DND-41 (cell line): ENCODE measurements at regions not wholly inside any gene's neighbourhood (a gene's known extent, or its start where the extent isn't known, plus 50 kb on each side); places are given as distances from the start of the nearest gene placed in this dataset.

Experiments
- ATAC-seq: fragments of 200-7000 bp; cut with Tn5 transposase; 3 replicates; pipeline ENCODE4 v1.9.1; 2021; ENCODE audit warnings: low read depth; ENCODE audit not compliant: insufficient read depth
- DNase-seq: peaks from one replicate; pipeline ENCODE4 v3.0.0-alpha.2; 2020
- H2AFZ ChIP-seq: 2 replicates; pipeline ENCODE4 v1.6.0; 2012; ENCODE audit warnings: low read depth, low read length
- H3K27ac ChIP-seq: 2 replicates; pipeline ENCODE4 v1.5.1; 2012; ENCODE audit warnings: low read length, inconsistent platforms
- H3K27me3 ChIP-seq: fragments of 200-600 bp; sonication (generic); 2 replicates; pipeline ENCODE4 v1.6.0; 2012; ENCODE audit warnings: low read length, mild to moderate bottlenecking, inconsistent platforms; ENCODE audit not compliant: insufficient read depth, poor library complexity
- H3K36me3 ChIP-seq: 2 replicates; pipeline ENCODE4 v1.5.1; 2012; ENCODE audit warnings: low read length, inconsistent platforms; ENCODE audit not compliant: insufficient read depth
- H3K4me1 ChIP-seq: 2 replicates; pipeline ENCODE4 v1.5.1; 2012; ENCODE audit warnings: mild to moderate bottlenecking, low read length; ENCODE audit not compliant: insufficient read depth
- H3K4me2 ChIP-seq: 2 replicates; pipeline ENCODE4 v1.6.0; 2012; ENCODE audit warnings: mild to moderate bottlenecking, moderate library complexity, low read length, inconsistent platforms; ENCODE audit not compliant: insufficient read depth
- H3K4me3 ChIP-seq, 2 experiments: fragments of 200-600 bp in 1 of 2; shearing (Covaris generic) in 1 of 2; 2 replicates each; pipeline ENCODE4 v1.5.1; 2012 to 2016; ENCODE audit warnings: inconsistent platforms in 2 of 2, low read length in 2 of 2, mild to moderate bottlenecking in 2 of 2, low read depth in 1 of 2, moderate library complexity in 1 of 2
- H3K79me2 ChIP-seq: 2 replicates; pipeline ENCODE4 v1.6.0; 2012; ENCODE audit warnings: low read length, inconsistent platforms; ENCODE audit not compliant: insufficient read depth
- H3K9ac ChIP-seq: 2 replicates; pipeline ENCODE4 v1.6.0; 2012; ENCODE audit warnings: low read depth, mild to moderate bottlenecking, inconsistent platforms, low read length, moderate library complexity
- H3K9me3 ChIP-seq: 2 replicates; pipeline ENCODE4 v1.5.1; 2012; ENCODE audit warnings: low read length, moderate library complexity, mild to moderate bottlenecking, inconsistent platforms; ENCODE audit not compliant: insufficient read depth, severe bottlenecking
- H4K20me1 ChIP-seq: 2 replicates; pipeline ENCODE4 v1.6.0; 2012; ENCODE audit warnings: low read length; ENCODE audit not compliant: insufficient read depth
- CTCF ChIP-seq: IDR thresholded peaks from 2 replicates; pipeline ENCODE4 v1.5.1; 2012; ENCODE audit warnings: borderline replicate concordance, low read length, moderate library complexity, mild to moderate bottlenecking; ENCODE audit not compliant: poor library complexity, severe bottlenecking; ENCODE audit errors: extremely low read depth
- EZH2 ChIP-seq: IDR thresholded peaks from 3 replicates; pipeline ENCODE4 v1.6.1; 2012; ENCODE audit warnings: borderline replicate concordance, low read depth, mild to moderate bottlenecking, moderate library complexity, low read length, inconsistent platforms; ENCODE audit not compliant: severe bottlenecking

- Histone ChIP-seq H4K20me1 (no peaks in the 10 kb centered on the region), H3K27ac (peak overlapping the region; percentile 70), H3K27me3 (no peaks in the 10 kb centered on the region), H3K4me3 (no peak overlapping the region; a peak in 1 of 4 replicates), H3K79me2 (no peaks in the 10 kb centered on the region), H3K9me3 (no peaks in the 10 kb centered on the region), H3K4me2 (peak overlapping the region; percentile 33; the same call in 1 of the 2 replicates), H3K36me3 (no peaks in the 10 kb centered on the region), H2AFZ (peak overlapping the region; percentile 84), H3K9ac (peak overlapping the region; percentile 17; the same call in 1 of the 2 replicates), H3K4me1 (peaks cover 11% of the 10 kb centered on the region)
- TF ChIP-seq CTCF (no peak), EZH2 (no peak)
- ATAC-seq (peak; percentile 95), DNase-seq (peak; percentile 44)
Observed at GRCh38 chr12:93183940-93184671, 193.6 kb upstream of the NUDT4 start.

GRCh38 chr12:93184672-93185368, 192.9 kb upstream of the NUDT4 start:
- Histone ChIP-seq H3K79me2 (no peaks in the 10 kb centered on the region), H3K9me3 (no peaks in the 10 kb centered on the region), H3K4me1 (peaks cover 11% of the 10 kb centered on the region), H3K4me2 (peak overlapping the region; percentile 33; the same call in 1 of the 2 replicates), H4K20me1 (no peaks in the 10 kb centered on the region), H2AFZ (peak overlapping the region; percentile 84), H3K9ac (peak overlapping the region; percentile 17; the same call in 1 of the 2 replicates), H3K27ac (peak overlapping the region; percentile 70), H3K4me3 (no peak overlapping the region; a peak in 1 of 4 replicates), H3K36me3 (no peaks in the 10 kb centered on the region), H3K27me3 (no peaks in the 10 kb centered on the region)
- TF ChIP-seq CTCF (no peak), EZH2 (no peak)
- DNase-seq (no peak), ATAC-seq (no peak)

- Histone ChIP-seq H3K4me3 (no peak overlapping the region), H3K27me3 (no peaks in the 10 kb centered on the region), H3K9ac (no peak overlapping the region), H3K27ac (no peak overlapping the region), H2AFZ (peak overlapping the region; percentile 58), H4K20me1 (no peaks in the 10 kb centered on the region), H3K9me3 (no peaks in the 10 kb centered on the region), H3K4me1 (peaks cover 11% of the 10 kb centered on the region), H3K36me3 (no peaks in the 10 kb centered on the region), H3K4me2 (no peak overlapping the region), H3K79me2 (no peaks in the 10 kb centered on the region)
- DNase-seq: no peak
- no peak for TF ChIP-seq EZH2
- TF ChIP-seq CTCF: no peak
- ATAC-seq: no peak
Observed at GRCh38 chr12:93185369-93185741, 192.4 kb upstream of the NUDT4 start.
